ENCODE measurements at regions not wholly inside any gene's neighbourhood (a gene's known extent, or its start where the extent isn't known, plus 50 kb on each side); places are given as distances from the start of the nearest gene placed in this dataset.

DNA sequence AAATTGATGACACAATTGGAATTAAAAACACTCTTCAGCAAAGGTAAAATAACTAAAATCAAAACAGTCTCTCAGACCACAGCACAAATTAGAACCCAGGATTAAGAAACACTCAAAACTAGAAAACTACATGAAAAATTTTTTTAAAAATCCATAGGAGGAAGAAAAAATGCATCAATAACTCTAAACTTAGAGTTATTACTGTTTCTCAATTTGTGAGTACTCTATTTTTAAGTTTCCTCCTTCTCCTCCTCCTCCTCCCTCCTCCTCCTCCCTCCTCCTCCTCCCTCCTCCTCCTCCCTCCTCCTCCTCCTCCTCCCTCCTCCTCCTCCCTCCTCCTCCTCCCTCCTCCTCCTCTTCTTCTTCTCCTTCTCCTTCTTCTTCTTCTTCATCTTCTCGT lies 1395.7 kb downstream of the STIM2 start:
- no peak for TF ChIP-seq CTCF (IDR thresholded peaks at IDR 0.05)
- TF ChIP-seq POLR2A (IDR thresholded peaks at IDR 0.05) = no peak
- TF ChIP-seq POLR2AphosphoS5 (IDR thresholded peaks at IDR 0.05) = no peak
